OCI-LY3 (cell line): ENCODE measurements at regions not wholly inside any gene's neighbourhood (a gene's known extent, or its start where the extent isn't known, plus 50 kb on each side); places are given as distances from the start of the nearest gene placed in this dataset.

ENCODE experiments used
- EZH2phosphoT487 ChIP-seq: fragments of 200-600 bp; shearing (Covaris generic); IDR thresholded peaks from 2 replicates; pipeline ENCODE4 v1.6.1; 2018; ENCODE audit warnings: antibody characterized with exemption, mixed run types, low read depth
- TF ChIP-seq, protein P1 (sequence below): fragments of 200-600, 300-600 bp; sonication (generic); IDR thresholded peaks from 2 replicates; pipeline ENCODE4 v1.5.1; 2014; ENCODE audit warnings: antibody characterized with exemption, low read length, low read depth

DNA sequence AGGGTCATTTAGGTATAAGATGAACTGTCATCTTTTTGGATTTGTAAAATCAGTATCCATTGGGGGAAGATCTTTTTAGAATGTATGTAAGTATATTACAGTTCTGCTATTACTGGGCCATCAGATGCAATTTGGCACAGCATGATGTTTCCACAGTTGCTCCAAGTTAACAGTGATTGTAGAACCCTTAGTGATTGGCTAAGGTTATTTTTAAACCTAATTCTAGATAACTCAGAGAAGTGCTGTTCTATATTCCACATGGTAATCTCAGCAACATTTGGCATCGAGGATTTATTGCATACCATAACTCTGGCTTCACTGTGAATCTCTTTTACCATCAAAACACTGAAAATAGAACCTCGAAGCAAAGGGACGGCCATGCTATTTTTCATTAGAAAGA, 215.7 kb upstream of the HAND2 start:
- TF ChIP-seq, protein P1, sequence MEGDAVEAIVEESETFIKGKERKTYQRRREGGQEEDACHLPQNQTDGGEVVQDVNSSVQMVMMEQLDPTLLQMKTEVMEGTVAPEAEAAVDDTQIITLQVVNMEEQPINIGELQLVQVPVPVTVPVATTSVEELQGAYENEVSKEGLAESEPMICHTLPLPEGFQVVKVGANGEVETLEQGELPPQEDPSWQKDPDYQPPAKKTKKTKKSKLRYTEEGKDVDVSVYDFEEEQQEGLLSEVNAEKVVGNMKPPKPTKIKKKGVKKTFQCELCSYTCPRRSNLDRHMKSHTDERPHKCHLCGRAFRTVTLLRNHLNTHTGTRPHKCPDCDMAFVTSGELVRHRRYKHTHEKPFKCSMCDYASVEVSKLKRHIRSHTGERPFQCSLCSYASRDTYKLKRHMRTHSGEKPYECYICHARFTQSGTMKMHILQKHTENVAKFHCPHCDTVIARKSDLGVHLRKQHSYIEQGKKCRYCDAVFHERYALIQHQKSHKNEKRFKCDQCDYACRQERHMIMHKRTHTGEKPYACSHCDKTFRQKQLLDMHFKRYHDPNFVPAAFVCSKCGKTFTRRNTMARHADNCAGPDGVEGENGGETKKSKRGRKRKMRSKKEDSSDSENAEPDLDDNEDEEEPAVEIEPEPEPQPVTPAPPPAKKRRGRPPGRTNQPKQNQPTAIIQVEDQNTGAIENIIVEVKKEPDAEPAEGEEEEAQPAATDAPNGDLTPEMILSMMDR = no peak
- TF ChIP-seq EZH2phosphoT487 = no peak
